GM12873 (cell line): ENCODE measurements at regions not wholly inside any gene's neighbourhood (a gene's known extent, or its start where the extent isn't known, plus 50 kb on each side); places are given as distances from the start of the nearest gene placed in this dataset.

ENCODE experiments used
- CTCF ChIP-seq: IDR thresholded peaks from 2 replicates; pipeline ENCODE4 v1.5.1; 2012; ENCODE audit warnings: low read depth, mild to moderate bottlenecking, moderate library complexity, low read length, control low read depth; ENCODE audit not compliant: insufficient read depth; ENCODE audit errors: missing control alignments

- no peak for TF ChIP-seq CTCF
Measured at GRCh38 chr12:68501226-68501625, 109.5 kb upstream of the RAP1B start.

GRCh38 chr12:68505970-68506369 lies 104.7 kb upstream of the RAP1B start:
- TF ChIP-seq CTCF, result no peak

GRCh38 chr12:68506619-68507018 lies 104.1 kb upstream of the RAP1B start:
- TF ChIP-seq CTCF, result no peak

GRCh38 chr12:68507657-68508056 lies 103.0 kb upstream of the RAP1B start:
- TF ChIP-seq CTCF, result no peak

- TF ChIP-seq CTCF, result no peak
Measured at GRCh38 chr12:68508576-68508975, 102.1 kb upstream of the RAP1B start.

- no peak for TF ChIP-seq CTCF
Measured at GRCh38 chr12:68509242-68509641, 101.5 kb upstream of the RAP1B start.

GRCh38 chr12:68510397-68510796 lies 100.3 kb upstream of the RAP1B start:
- TF ChIP-seq CTCF, result no peak
